ENCODE measurements at regions not wholly inside any gene's neighbourhood (a gene's known extent, or its start where the extent isn't known, plus 50 kb on each side); places are given as distances from the start of the nearest gene placed in this dataset.

- Histone ChIP-seq H3K27ac (ENCODE audit: low read length) (no peak overlapping the region), H3F3A (ENCODE audit: insufficient read depth, low read length, poor library complexity, severe bottlenecking) (no peaks in the 10 kb centered on the region), H3K4me2 (ENCODE audit: low read length) (no peak overlapping the region), H4K20me1 (ENCODE audit: insufficient read depth) (no peaks in the 10 kb centered on the region), H2AFZ (ENCODE audit: low read depth, low read length) (no peak overlapping the region), H3K79me2 (replicated peaks; ENCODE audit: insufficient read depth, low read length) (no peaks in the 10 kb centered on the region), H3K9me2 (ENCODE audit: insufficient read depth, low read length) (no peaks in the 10 kb centered on the region), H3K27me3 (ENCODE audit: insufficient read depth, low read depth, low read length) (no peaks in the 10 kb centered on the region), H3K9ac (ENCODE audit: low read length) (no peak overlapping the region), H3K36me3 (ENCODE audit: insufficient read depth, low read length) (no peaks in the 10 kb centered on the region), H3K4me3 (ENCODE audit: low read length) (no peak overlapping the region), H3K9me3 (ENCODE audit: low read length) (no peaks in the 10 kb centered on the region)
- TF ChIP-seq SMC3 (conservative IDR thresholded peaks at IDR 0.05; ENCODE audit: poor library complexity) (no peak), REST (IDR thresholded peaks at IDR 0.05; ENCODE audit: borderline replicate concordance) (no peak), EZH2 (IDR thresholded peaks at IDR 0.05; ENCODE audit: borderline replicate concordance, insufficient read depth, low read length, poor library complexity, severe bottlenecking) (no peak), EP300 (conservative IDR thresholded peaks at IDR 0.05; ENCODE audit: poor library complexity, severe bottlenecking) (no peak), POLR2AphosphoS5 (IDR thresholded peaks at IDR 0.05) (no peak), RAD21 (conservative IDR thresholded peaks at IDR 0.05) (no peak), MXI1 (conservative IDR thresholded peaks at IDR 0.05; ENCODE audit: poor library complexity, severe bottlenecking) (no peak), CTCF (IDR thresholded peaks at IDR 0.05; ENCODE audit: poor library complexity, severe bottlenecking) (no peak), TAF1 (IDR thresholded peaks at IDR 0.05; ENCODE audit: low read depth) (no peak)
Measured at GRCh38 chr15:39344662-39345141, 236.2 kb upstream of the THBS1 start.

- TF ChIP-seq SMC3 (conservative IDR thresholded peaks at IDR 0.05; ENCODE audit: poor library complexity) (no peak), EP300 (conservative IDR thresholded peaks at IDR 0.05; ENCODE audit: poor library complexity, severe bottlenecking) (no peak), CTCF (IDR thresholded peaks at IDR 0.05; ENCODE audit: poor library complexity, severe bottlenecking) (no peak), MXI1 (conservative IDR thresholded peaks at IDR 0.05; ENCODE audit: poor library complexity, severe bottlenecking) (no peak), REST (IDR thresholded peaks at IDR 0.05; ENCODE audit: borderline replicate concordance) (no peak), TAF1 (IDR thresholded peaks at IDR 0.05; ENCODE audit: low read depth) (no peak), POLR2AphosphoS5 (IDR thresholded peaks at IDR 0.05) (no peak), RAD21 (conservative IDR thresholded peaks at IDR 0.05) (no peak), EZH2 (IDR thresholded peaks at IDR 0.05; ENCODE audit: borderline replicate concordance, insufficient read depth, low read length, poor library complexity, severe bottlenecking) (no peak)
- Histone ChIP-seq H3K4me3 (ENCODE audit: low read length) (no peak overlapping the region), H3K79me2 (replicated peaks; ENCODE audit: insufficient read depth, low read length) (no peaks in the 10 kb centered on the region), H3K9me3 (ENCODE audit: low read length) (no peaks in the 10 kb centered on the region), H3K4me2 (ENCODE audit: low read length) (no peak overlapping the region), H3K9me2 (ENCODE audit: insufficient read depth, low read length) (no peaks in the 10 kb centered on the region), H3K36me3 (ENCODE audit: insufficient read depth, low read length) (no peaks in the 10 kb centered on the region), H2AFZ (ENCODE audit: low read depth, low read length) (no peak overlapping the region), H4K20me1 (ENCODE audit: insufficient read depth) (no peaks in the 10 kb centered on the region), H3K9ac (ENCODE audit: low read length) (no peak overlapping the region), H3K27ac (ENCODE audit: low read length) (no peak overlapping the region), H3K27me3 (ENCODE audit: insufficient read depth, low read depth, low read length) (no peaks in the 10 kb centered on the region), H3F3A (ENCODE audit: insufficient read depth, low read length, poor library complexity, severe bottlenecking) (no peaks in the 10 kb centered on the region)
Measured at GRCh38 chr15:39345176-39345575, 235.7 kb upstream of the THBS1 start.
